CD4-positive, alpha-beta T cell treated with Interleukin-4 for 1 hour (primary cell): ENCODE measurements at regions not wholly inside any gene's neighbourhood (a gene's known extent, or its start where the extent isn't known, plus 50 kb on each side); places are given as distances from the start of the nearest gene placed in this dataset.

Experiments
- DNase-seq, 2 donors: peaks; one replicate each; pipeline ENCODE4 v3.0.0-alpha.2; 2020 to 2022

GRCh38 chr17:13740686-13741085 is 139.0 kb upstream of the HS3ST3A1 start:
- no peak for DNase-seq

- DNase-seq: no peak
Observed at GRCh38 chr17:13741744-13742143, 140.0 kb upstream of the HS3ST3A1 start.

GRCh38 chr17:13743906-13744305 is 142.2 kb upstream of the HS3ST3A1 start:
- DNase-seq: no peak

- no peak for DNase-seq
Observed at GRCh38 chr17:13746404-13746803, 144.7 kb upstream of the HS3ST3A1 start.

GRCh38 chr17:13749166-13749890 is 147.6 kb upstream of the HS3ST3A1 start:
- DNase-seq: no peak

GRCh38 chr17:13749891-13750235 is 148.1 kb upstream of the HS3ST3A1 start:
- DNase-seq: no peak

GRCh38 chr17:13750816-13751793 is 149.4 kb upstream of the HS3ST3A1 start:
- no peak for DNase-seq

GRCh38 chr17:13753154-13753553 is 151.4 kb upstream of the HS3ST3A1 start:
- DNase-seq: no peak

- no peak for DNase-seq
Observed at GRCh38 chr17:13753771-13754170, 152.0 kb upstream of the HS3ST3A1 start.

GRCh38 chr17:13755851-13756250 is 154.1 kb upstream of the HS3ST3A1 start:
- DNase-seq: no peak

- no peak for DNase-seq
Observed at GRCh38 chr17:13756763-13757162, 155.0 kb upstream of the HS3ST3A1 start.

- no peak for DNase-seq
Observed at GRCh38 chr17:13757871-13758270, 156.1 kb upstream of the HS3ST3A1 start.

GRCh38 chr17:13759518-13760335 is 158.0 kb upstream of the HS3ST3A1 start:
- DNase-seq: no peak

GRCh38 chr17:13761038-13761603 is 159.4 kb upstream of the HS3ST3A1 start:
- DNase-seq: no peak

GRCh38 chr17:13765701-13766100 is 164.0 kb upstream of the HS3ST3A1 start:
- no peak for DNase-seq

- DNase-seq: no peak
Observed at GRCh38 chr17:13770702-13771101, 169.0 kb upstream of the HS3ST3A1 start.

- no peak for DNase-seq
Observed at GRCh38 chr17:13775450-13775849, 173.7 kb upstream of the HS3ST3A1 start.

- DNase-seq: no peak
Observed at GRCh38 chr17:13776027-13776551, 174.4 kb upstream of the HS3ST3A1 start.

GRCh38 chr17:13777003-13777402 is 175.3 kb upstream of the HS3ST3A1 start:
- no peak for DNase-seq

- no peak for DNase-seq
Observed at GRCh38 chr17:13784434-13785095, 182.8 kb upstream of the HS3ST3A1 start.

GRCh38 chr17:13785981-13786598 is 184.4 kb upstream of the HS3ST3A1 start:
- no peak for DNase-seq

GRCh38 chr17:13787636-13788035 is 185.9 kb upstream of the HS3ST3A1 start:
- no peak for DNase-seq
